Activated T-helper 2 cell treated with anti-CD3 and anti-CD28 coated beads, Interferon-gamma antibody, Interleukin-2, Interleukin-4, amounts not matched to agents 10 μg/mL and 5 μg/mL and 100 μg/mL, durations not matched to agents 14 hours and 24 hours and 36 hours (primary cell): ENCODE measurements at regions not wholly inside any gene's neighbourhood (a gene's known extent, or its start where the extent isn't known, plus 50 kb on each side); places are given as distances from the start of the nearest gene placed in this dataset.
"Not testable (repeated sequence)": the region's sequence is repeated elsewhere in the genome, so short reads cannot be mapped to it uniquely, and the experiment has no call there.

Experiments used
- DNase-seq: peaks from one replicate; pipeline ENCODE4 v3.0.0; 2021; ENCODE audit warnings: low spot score
- H3K27ac Mint-ChIP-seq: one replicate; pipeline ENCODE4 v1.8.0; 2021; ENCODE audit warnings: mixed read lengths
- H3K27me3 Mint-ChIP-seq: one replicate; pipeline ENCODE4 v1.8.0; 2021; ENCODE audit warnings: low read depth, mixed read lengths
- H3K36me3 Mint-ChIP-seq: one replicate; pipeline ENCODE4 v1.8.0; 2021; ENCODE audit warnings: low read depth, mixed read lengths
- H3K4me1 Mint-ChIP-seq: one replicate; pipeline ENCODE4 v1.8.0; 2021; ENCODE audit warnings: low read depth, mixed read lengths
- H3K4me3 Mint-ChIP-seq: one replicate; pipeline ENCODE4 v1.8.0; 2021; ENCODE audit warnings: low read depth, mild to moderate bottlenecking, moderate library complexity, mixed read lengths
- H3K9me3 Mint-ChIP-seq: one replicate; pipeline ENCODE4 v1.8.0; 2021; ENCODE audit warnings: mixed read lengths
- intact Hi-C: fragments of 100-400 bp; cut with micrococcal nuclease; formaldehyde crosslinking; loops from one replicate; pipeline ENCODE4 v1.15.1; 2023

DNA sequence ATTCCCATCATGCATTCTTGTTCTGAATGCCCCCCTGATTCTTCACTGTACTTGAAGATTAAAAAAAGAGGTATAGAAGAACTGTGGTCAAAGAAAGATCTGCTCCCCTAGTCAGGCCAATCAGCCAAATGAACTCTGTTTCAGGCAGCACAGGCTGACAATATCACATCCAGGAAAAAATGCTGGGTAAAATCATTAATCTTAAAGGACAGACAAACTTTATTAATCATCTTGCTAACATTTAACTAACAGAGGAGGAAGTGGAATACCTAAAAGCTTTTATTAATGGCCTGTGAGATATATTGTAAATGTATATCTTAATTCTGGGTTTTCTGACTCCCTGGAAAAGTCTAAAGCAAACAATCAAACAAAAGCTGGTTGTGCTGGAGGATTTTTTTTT is 660.5 kb upstream of the PRMT6 start:
- Mint-ChIP-seq H3K9me3 (peaks cover 19% of the 10 kb centered on the region), H3K4me3 (no peak overlapping the region), H3K27me3 (no peaks in the 10 kb centered on the region)

DNA sequence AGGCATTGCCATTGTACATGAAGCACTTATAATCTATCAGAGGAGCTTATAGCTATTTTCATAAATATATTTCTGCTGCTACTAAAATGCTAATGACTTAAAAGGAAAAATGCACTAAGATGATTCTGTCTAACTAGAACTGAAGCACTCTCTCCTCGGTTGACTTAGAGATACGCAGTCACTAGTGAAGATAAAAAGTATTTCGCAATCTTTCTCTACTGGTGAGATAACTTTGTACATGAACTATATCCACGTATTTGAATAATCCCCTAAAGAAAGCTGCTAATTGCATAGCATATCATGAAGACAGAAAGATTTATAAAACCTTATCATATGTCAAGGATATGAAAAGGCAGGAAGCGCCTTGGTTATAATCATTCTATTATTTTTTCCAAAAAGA is 658.1 kb upstream of the PRMT6 start:
- intact Hi-C loops = no loop called here
- Mint-ChIP-seq H3K4me1 (no peaks in the 10 kb centered on the region), H3K36me3 (no peaks in the 10 kb centered on the region), H3K27ac (no peak overlapping the region), H3K9me3 (peaks cover 16% of the 10 kb centered on the region), H3K4me3 (no peak overlapping the region), H3K27me3 (no peaks in the 10 kb centered on the region)
- no peak for DNase-seq

More for the DNA sequence above, 660.5 kb upstream of the PRMT6 start:
- intact Hi-C loops = no loop called here
- no peak overlapping the region for H3K27ac Mint-ChIP-seq
- DNase-seq = no peak
- H3K4me1 Mint-ChIP-seq = no peaks in the 10 kb centered on the region
- H3K36me3 Mint-ChIP-seq = no peaks in the 10 kb centered on the region

DNA sequence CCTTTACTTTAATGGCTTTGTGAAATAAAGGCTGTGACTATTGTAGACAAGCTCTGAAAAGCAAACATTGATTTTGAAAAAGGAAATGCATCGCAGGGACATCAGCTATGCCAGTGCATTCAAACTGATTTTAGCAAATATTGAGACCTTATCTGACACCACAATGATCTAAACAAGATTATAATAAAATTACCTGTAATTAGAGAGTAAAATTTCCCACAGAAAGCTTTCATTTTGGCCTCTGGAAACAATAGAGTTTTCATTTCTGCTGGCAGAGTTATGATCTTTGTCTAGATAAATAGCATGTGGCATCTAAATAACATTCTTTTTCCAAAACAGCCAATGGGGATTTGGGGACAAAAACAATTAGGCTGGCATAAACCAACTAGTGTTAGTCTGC is 650.4 kb upstream of the PRMT6 start:
- peaks cover under 1% of the 10 kb centered on the region for H3K9me3 Mint-ChIP-seq
- no peak for DNase-seq
- H3K27me3 Mint-ChIP-seq = no peaks in the 10 kb centered on the region
- H3K4me1 Mint-ChIP-seq = no peaks in the 10 kb centered on the region
- no peak overlapping the region for H3K4me3 Mint-ChIP-seq
- no peaks in the 10 kb centered on the region for H3K36me3 Mint-ChIP-seq
- no peak overlapping the region for H3K27ac Mint-ChIP-seq
- intact Hi-C loops = no loop called here

DNA sequence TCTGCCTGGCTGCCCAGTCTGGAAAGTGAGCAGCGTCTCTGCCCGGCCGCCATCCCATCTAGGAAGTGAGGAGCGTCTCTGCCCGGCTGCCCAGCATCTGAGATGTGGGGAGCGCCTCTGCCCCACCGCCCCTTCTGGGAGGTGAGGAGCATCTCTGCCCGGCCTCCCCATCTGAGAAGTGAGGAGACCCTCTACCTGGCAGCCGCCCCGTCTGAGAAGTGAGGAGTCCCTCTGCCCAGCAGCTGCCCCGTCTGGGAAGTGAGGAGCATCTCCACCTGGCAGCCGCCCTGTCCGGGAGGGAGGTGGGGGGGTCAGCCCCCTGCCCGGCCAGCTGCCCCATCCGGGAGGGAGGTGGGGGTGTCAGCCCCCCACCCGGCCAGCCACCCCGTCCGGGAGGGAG is 644.2 kb upstream of the PRMT6 start:
- H3K27me3 Mint-ChIP-seq, H3K4me1 Mint-ChIP-seq, DNase-seq, H3K27ac Mint-ChIP-seq, H3K36me3 Mint-ChIP-seq, intact Hi-C loops, H3K4me3 Mint-ChIP-seq: not testable (repeated sequence)
- H3K9me3 Mint-ChIP-seq = peaks cover 15% of the 10 kb centered on the region

DNA sequence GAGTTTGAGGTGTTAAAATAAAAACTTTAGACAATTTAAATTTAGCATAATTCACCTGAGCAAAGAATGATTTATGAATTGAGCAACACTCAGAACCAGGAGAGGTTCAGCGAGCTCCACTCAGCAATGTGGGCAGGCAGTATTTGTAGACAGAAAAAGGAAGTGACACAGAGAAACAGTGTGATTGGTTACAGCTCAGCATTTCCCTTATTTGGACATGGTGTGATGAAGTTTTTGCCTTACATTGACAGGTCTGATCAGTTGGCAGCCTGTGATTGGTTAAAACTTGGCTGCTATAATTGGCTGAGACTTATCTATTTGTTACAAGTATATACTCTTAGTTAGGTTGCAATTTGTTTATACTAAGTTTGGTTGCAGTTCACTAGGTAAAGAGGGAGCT is 621.2 kb upstream of the PRMT6 start:
- Mint-ChIP-seq H3K4me1 (no peaks in the 10 kb centered on the region), H3K27me3 (no peaks in the 10 kb centered on the region), H3K9me3 (peaks cover 15% of the 10 kb centered on the region), H3K27ac (no peak overlapping the region), H3K36me3 (no peaks in the 10 kb centered on the region), H3K4me3 (no peak overlapping the region)
- intact Hi-C loops = no loop called here
- no peak for DNase-seq

DNA sequence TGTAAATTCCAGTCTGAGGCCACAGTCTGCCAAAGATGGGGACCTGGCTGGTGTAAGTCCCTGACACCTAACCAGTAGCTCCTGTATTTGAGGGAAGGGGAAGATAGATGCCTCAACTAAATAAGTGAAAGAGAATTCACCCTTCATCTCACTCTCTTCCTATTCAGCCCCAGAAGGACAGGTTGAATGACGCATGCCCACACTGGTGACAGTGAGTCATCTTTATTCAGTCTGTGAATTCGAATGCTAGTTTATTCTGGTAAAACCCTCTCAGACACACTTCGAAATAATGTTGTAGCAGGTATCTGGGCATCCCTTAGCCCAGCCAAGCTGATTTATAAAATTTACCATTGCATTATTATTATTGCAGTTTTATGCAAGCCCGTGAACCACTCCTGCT is 617.0 kb upstream of the PRMT6 start:
- H3K27ac Mint-ChIP-seq = no peak overlapping the region
- H3K27me3 Mint-ChIP-seq = no peaks in the 10 kb centered on the region

DNA sequence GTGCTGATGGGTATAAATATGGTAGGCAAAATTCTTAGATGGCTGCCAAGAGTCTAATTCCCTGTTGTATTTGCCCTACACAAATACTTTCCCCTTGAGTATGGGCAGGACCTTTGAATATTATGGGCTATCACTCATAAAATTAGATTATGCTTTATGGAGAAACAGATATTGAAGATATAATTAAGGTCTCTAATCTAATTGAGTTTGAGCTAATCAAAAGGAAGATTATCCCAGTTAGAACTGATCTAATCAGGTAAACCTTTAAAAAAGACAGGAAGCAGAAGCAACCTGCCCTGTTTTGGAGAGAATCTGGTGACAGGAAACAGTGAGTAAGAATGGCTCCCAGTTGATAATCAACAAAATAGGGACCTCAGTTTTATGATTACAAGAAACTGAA is 609.0 kb upstream of the PRMT6 start:
- Mint-ChIP-seq H3K9me3 (peaks cover 16% of the 10 kb centered on the region), H3K4me3 (no peak overlapping the region), H3K27ac (no peak overlapping the region), H3K27me3 (no peaks in the 10 kb centered on the region), H3K4me1 (no peaks in the 10 kb centered on the region), H3K36me3 (no peaks in the 10 kb centered on the region)
- intact Hi-C loops = no loop called here
- DNase-seq = no peak

More for the DNA sequence above, 617.0 kb upstream of the PRMT6 start:
- Mint-ChIP-seq H3K4me3 (no peak overlapping the region), H3K9me3 (peaks cover 35% of the 10 kb centered on the region), H3K4me1 (no peaks in the 10 kb centered on the region), H3K36me3 (no peaks in the 10 kb centered on the region)
- intact Hi-C loops = no loop called here
- no peak for DNase-seq

DNA sequence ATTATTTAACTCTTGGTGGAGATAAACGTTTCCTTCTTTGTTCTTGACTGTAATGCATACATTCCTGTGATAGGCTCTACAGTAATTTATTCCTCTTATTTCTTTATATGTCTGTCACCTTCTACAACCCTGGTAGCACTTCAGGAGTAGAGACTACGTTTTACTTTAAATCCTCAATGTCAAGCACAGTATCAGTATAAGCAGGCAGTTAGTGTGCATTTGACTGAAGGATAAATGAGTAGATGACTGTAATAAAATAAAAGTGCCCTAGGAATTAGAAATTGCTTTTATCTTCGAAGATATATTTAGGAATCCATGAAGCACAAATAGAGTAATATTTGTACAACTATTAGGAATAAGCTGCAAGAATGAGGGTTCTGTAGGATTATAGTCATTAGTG is 599.6 kb upstream of the PRMT6 start:
- no peaks in the 10 kb centered on the region for H3K4me1 Mint-ChIP-seq
- H3K36me3 Mint-ChIP-seq = no peaks in the 10 kb centered on the region
- no peak overlapping the region for H3K4me3 Mint-ChIP-seq
- H3K27ac Mint-ChIP-seq = no peak overlapping the region
- H3K9me3 Mint-ChIP-seq = peaks cover 15% of the 10 kb centered on the region
- H3K27me3 Mint-ChIP-seq = no peaks in the 10 kb centered on the region
- no peak for DNase-seq
- intact Hi-C loops = no loop called here

DNA sequence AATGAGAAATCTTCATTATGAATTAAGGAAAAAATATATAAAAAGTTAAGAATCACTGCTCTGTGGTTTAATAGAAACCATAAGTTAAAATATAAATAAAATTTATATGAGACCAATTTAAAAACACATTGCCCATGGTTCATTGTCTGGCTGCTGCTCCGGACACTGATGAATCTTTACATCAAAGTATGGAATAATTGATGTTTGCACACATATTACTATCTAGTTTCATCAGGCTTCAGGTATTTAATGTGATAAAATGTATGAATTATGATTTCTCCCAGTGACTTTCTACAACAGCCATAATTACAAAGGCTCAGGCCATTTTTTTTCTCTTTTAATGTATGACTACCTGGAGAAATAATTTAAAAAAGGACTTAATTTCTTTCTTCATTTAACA is 599.1 kb upstream of the PRMT6 start:
- no peak overlapping the region for H3K4me3 Mint-ChIP-seq
- H3K4me1 Mint-ChIP-seq = no peaks in the 10 kb centered on the region
- no peak for DNase-seq
- H3K36me3 Mint-ChIP-seq = no peaks in the 10 kb centered on the region
- peaks cover 14% of the 10 kb centered on the region for H3K9me3 Mint-ChIP-seq
- H3K27me3 Mint-ChIP-seq = no peaks in the 10 kb centered on the region
- intact Hi-C loops = no loop called here
- H3K27ac Mint-ChIP-seq = no peak overlapping the region

DNA sequence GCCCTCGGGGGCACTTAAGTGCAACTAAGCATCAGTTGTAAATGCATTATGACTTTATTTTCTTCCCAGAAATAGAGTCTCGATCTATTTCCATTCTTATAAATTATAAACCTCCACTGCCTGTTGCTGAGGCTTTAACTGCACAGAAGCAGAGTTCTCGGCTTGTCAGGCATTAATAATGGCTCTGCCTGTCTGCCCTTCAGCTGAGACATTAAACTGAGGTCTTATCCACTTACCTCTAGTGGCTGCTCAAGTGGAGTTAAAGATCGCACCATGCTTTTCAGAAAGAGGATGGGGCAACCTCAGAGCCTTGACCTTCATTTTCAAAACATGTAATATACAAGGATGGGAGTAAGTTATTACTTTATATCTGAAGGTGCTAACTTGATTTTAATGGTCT is 597.6 kb upstream of the PRMT6 start:
- H3K4me3 Mint-ChIP-seq = no peak overlapping the region
- H3K27me3 Mint-ChIP-seq = no peaks in the 10 kb centered on the region
- H3K4me1 Mint-ChIP-seq = no peaks in the 10 kb centered on the region
- H3K9me3 Mint-ChIP-seq = peaks cover 9% of the 10 kb centered on the region
- no peaks in the 10 kb centered on the region for H3K36me3 Mint-ChIP-seq
- no peak for DNase-seq
- H3K27ac Mint-ChIP-seq = no peak overlapping the region
- intact Hi-C loops = no loop called here

DNA sequence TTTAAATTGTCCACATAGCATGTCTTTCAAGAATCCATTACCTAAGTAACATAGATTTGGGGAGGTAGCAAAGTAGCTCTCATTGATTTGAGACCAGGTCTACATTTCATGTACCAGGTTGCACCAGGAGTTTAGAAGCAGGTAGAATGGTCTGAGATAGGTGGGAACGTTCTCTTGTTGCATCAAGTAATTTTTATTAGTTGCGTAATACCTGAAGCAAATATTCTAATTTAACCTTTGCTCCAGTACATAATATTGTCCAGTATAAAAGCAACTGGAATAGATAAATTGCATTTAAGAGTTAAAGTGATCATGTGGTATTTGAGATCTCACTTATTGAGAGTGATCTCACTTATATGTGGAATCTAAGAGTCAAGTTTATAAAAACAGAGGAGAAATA is 597.1 kb upstream of the PRMT6 start:
- intact Hi-C loops = no loop called here
- no peak overlapping the region for H3K4me3 Mint-ChIP-seq
- H3K27me3 Mint-ChIP-seq = no peaks in the 10 kb centered on the region
- no peaks in the 10 kb centered on the region for H3K36me3 Mint-ChIP-seq
- no peak for DNase-seq
- H3K9me3 Mint-ChIP-seq = peaks cover 11% of the 10 kb centered on the region
- no peaks in the 10 kb centered on the region for H3K4me1 Mint-ChIP-seq
- H3K27ac Mint-ChIP-seq = no peak overlapping the region

DNA sequence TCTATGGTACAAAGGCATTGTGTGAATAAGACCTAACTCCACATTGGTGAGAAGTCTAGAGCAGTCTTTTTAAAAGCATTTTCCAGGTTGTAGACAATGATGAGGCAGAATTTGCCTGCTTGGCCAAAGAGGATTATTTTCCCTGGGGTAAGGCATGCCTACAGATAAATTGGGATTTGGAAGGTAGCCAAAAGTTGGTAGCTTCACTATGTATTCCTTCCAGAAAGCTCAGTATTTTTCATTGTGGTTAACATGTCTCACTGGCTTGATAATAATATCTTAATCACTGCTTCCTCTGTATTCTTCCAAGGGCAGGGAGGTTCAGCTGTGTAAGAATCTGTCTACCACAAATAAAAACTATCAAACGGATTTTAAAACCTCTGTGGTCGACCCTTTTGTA is 590.8 kb upstream of the PRMT6 start:
- intact Hi-C loops = no loop called here
- no peak for DNase-seq
- Mint-ChIP-seq H3K27me3 (no peaks in the 10 kb centered on the region), H3K36me3 (no peaks in the 10 kb centered on the region), H3K4me3 (no peak overlapping the region), H3K4me1 (no peaks in the 10 kb centered on the region), H3K9me3 (peaks cover 43% of the 10 kb centered on the region), H3K27ac (no peak overlapping the region)

DNA sequence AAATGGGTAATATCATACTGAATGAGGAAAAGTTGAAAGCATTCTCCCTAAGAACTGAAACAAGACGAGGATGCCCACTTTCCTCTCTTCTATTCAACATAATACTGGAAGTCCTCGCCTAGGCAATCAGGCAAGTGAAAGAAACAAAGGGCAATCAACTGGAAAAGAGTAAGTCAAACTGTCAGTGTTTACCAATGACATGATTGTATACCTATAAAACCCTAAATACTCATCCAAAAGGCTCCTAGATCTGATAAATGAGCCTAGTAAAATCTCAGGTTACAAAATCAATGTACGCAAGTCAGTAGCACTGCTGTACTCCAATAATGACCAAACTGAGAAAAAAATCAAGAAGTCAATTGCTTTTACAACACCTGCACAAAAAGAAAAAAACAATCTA is 575.8 kb upstream of the PRMT6 start:
- DNase-seq = no peak
- Mint-ChIP-seq H3K27me3 (no peaks in the 10 kb centered on the region), H3K27ac (no peak overlapping the region), H3K4me1 (no peaks in the 10 kb centered on the region), H3K9me3 (peaks cover 54% of the 10 kb centered on the region), H3K4me3 (no peak overlapping the region), H3K36me3 (no peaks in the 10 kb centered on the region)
- intact Hi-C loops = no loop called here

DNA sequence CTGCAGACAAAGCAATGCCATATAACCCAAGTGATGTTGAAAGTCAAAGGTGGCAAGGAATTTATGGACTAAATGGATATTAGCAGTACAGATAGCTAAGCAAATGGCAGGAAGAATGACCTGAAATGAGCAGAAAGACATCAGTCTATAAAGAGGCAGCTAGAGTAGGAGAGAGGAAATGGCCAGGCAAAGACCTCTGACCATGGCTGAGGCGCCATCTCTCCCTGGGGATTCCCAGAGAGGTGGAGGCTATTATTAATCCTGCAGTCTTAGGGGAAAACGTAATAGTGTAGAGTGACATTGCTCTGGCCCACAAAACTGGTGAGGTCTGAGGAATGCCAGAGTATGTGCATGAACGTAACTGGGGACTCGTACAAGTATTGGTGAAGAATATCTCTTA is 563.6 kb upstream of the PRMT6 start:
- intact Hi-C loops = no loop called here
- no peak for DNase-seq
- H3K27me3 Mint-ChIP-seq = no peaks in the 10 kb centered on the region
- H3K27ac Mint-ChIP-seq = no peak overlapping the region
- H3K36me3 Mint-ChIP-seq = no peaks in the 10 kb centered on the region
- peaks cover 21% of the 10 kb centered on the region for H3K9me3 Mint-ChIP-seq
- H3K4me3 Mint-ChIP-seq = no peak overlapping the region
- no peaks in the 10 kb centered on the region for H3K4me1 Mint-ChIP-seq
